OCI-LY1 (cell line): ENCODE measurements at regions not wholly inside any gene's neighbourhood (a gene's known extent, or its start where the extent isn't known, plus 50 kb on each side); places are given as distances from the start of the nearest gene placed in this dataset.

Experiments
- H2AFZ ChIP-seq: fragments of 200-600 bp; sonication (generic), shearing (Covaris generic); 2 replicates; pipeline ENCODE4 v1.6.0; 2014; ENCODE audit warnings: antibody characterized with exemption, mild to moderate bottlenecking, low read length
- H3F3A ChIP-seq: fragments of 200-600 bp; sonication (generic), shearing (Covaris generic); 2 replicates; pipeline ENCODE4 v1.6.0; 2014; ENCODE audit warnings: mild to moderate bottlenecking, antibody characterized with exemption, low read length, moderate library complexity; ENCODE audit not compliant: insufficient read depth
- H3K27ac ChIP-seq: fragments of 200-600 bp; sonication (generic); 2 replicates; pipeline ENCODE4 v1.5.1; 2014; ENCODE audit warnings: low read length, mixed run types, mild to moderate bottlenecking, low read depth; ENCODE audit not compliant: poor library complexity, severe bottlenecking
- H3K27me3 ChIP-seq: fragments of 200-600 bp; sonication (generic); 2 replicates; pipeline ENCODE4 v1.6.0; 2014; ENCODE audit warnings: antibody characterized with exemption, mild to moderate bottlenecking, low read length, moderate library complexity; ENCODE audit not compliant: insufficient read depth
- H3K36me3 ChIP-seq: fragments of 200-600 bp; sonication (generic); 2 replicates; pipeline ENCODE4 v1.6.1; 2014; ENCODE audit warnings: mild to moderate bottlenecking, antibody characterized with exemption, low read length, moderate library complexity, mixed read lengths; ENCODE audit not compliant: insufficient read depth
- H3K4me1 ChIP-seq: fragments of 200-600 bp; sonication (generic); 2 replicates; pipeline ENCODE4 v1.5.1; 2014; ENCODE audit warnings: mild to moderate bottlenecking, low read length, moderate library complexity; ENCODE audit not compliant: insufficient read depth, severe bottlenecking
- H3K4me2 ChIP-seq: fragments of 200-600 bp; sonication (generic), shearing (Covaris generic); 2 replicates; pipeline ENCODE4 v1.6.1; 2014; ENCODE audit warnings: low read length
- H3K4me3 ChIP-seq: fragments of 200-600 bp; sonication (generic); 2 replicates; pipeline ENCODE4 v1.5.1; 2014; ENCODE audit warnings: low read length, low read depth, mild to moderate bottlenecking, mixed read lengths; ENCODE audit not compliant: poor library complexity, severe bottlenecking
- H3K79me2 ChIP-seq: fragments of 200-600 bp; shearing (Covaris generic); 2 replicates; pipeline ENCODE4 v1.6.1; 2016; ENCODE audit warnings: mixed run types, low read length, mixed read lengths; ENCODE audit not compliant: insufficient read depth
- H3K9ac ChIP-seq: fragments of 200-600 bp; sonication (generic), shearing (Covaris generic); 2 replicates; pipeline ENCODE4 v1.6.1; 2014; ENCODE audit warnings: mild to moderate bottlenecking, low read length, mixed read lengths
- H3K9me2 ChIP-seq: fragments of 200-600 bp; sonication (generic), shearing (Covaris generic); 2 replicates; pipeline ENCODE4 v1.6.1; 2014; ENCODE audit warnings: low read depth, mild to moderate bottlenecking, low read length, mixed read lengths
- H3K9me3 ChIP-seq: fragments of 200-600 bp; shearing (Covaris generic); 2 replicates; pipeline ENCODE4 v1.6.1; 2014; ENCODE audit warnings: low read length, mixed read lengths
- H4K20me1 ChIP-seq: fragments of 200-600 bp; sonication (generic), shearing (Covaris generic); 2 replicates; pipeline ENCODE4 v1.6.0; 2016; ENCODE audit warnings: mild to moderate bottlenecking, low read length; ENCODE audit not compliant: insufficient read depth
- EZH2 ChIP-seq: fragments of 200-600 bp; sonication (generic), shearing (Covaris generic); IDR thresholded peaks from 2 replicates; pipeline ENCODE4 v1.8.0; 2017; ENCODE audit warnings: borderline replicate concordance, mixed run types, mild to moderate bottlenecking, antibody characterized with exemption, low read length, moderate library complexity, mixed read lengths
- TF ChIP-seq, protein P1 (sequence below): fragments of 200-600 bp; sonication (generic), shearing (Covaris generic); IDR thresholded peaks from 2 replicates; pipeline ENCODE4 v1.5.1; 2017; ENCODE audit warnings: mild to moderate bottlenecking, antibody characterized with exemption, low read length, moderate library complexity, mixed read lengths

DNA sequence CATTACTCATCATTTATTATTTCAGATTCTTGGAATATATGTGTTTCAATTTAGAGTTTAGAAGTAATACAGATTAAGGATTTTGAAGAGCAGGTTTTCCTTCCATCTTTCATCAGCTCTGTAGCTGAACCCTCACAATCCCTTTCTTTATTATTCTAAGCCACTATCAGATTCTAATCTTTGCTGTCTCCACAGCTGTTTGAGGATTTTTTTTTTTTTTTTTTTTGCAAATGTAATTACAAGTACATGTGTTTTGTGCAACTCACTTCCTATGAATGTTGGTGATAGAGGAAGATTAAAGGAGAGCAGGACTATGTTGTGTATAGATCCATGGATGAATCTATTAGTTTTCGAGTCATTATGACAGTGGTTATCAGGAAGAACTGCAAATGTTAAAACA, 87.4 kb upstream of the TENM3 start:
- no peak overlapping the region for H2AFZ ChIP-seq
- no peak for TF ChIP-seq EZH2
- TF ChIP-seq, protein P1, sequence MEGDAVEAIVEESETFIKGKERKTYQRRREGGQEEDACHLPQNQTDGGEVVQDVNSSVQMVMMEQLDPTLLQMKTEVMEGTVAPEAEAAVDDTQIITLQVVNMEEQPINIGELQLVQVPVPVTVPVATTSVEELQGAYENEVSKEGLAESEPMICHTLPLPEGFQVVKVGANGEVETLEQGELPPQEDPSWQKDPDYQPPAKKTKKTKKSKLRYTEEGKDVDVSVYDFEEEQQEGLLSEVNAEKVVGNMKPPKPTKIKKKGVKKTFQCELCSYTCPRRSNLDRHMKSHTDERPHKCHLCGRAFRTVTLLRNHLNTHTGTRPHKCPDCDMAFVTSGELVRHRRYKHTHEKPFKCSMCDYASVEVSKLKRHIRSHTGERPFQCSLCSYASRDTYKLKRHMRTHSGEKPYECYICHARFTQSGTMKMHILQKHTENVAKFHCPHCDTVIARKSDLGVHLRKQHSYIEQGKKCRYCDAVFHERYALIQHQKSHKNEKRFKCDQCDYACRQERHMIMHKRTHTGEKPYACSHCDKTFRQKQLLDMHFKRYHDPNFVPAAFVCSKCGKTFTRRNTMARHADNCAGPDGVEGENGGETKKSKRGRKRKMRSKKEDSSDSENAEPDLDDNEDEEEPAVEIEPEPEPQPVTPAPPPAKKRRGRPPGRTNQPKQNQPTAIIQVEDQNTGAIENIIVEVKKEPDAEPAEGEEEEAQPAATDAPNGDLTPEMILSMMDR: no peak
- H3K27me3 ChIP-seq: no peaks in the 10 kb centered on the region
- H3K79me2 ChIP-seq: no peaks in the 10 kb centered on the region
- H3K36me3 ChIP-seq: no peaks in the 10 kb centered on the region
- H3K4me3 ChIP-seq: no peak overlapping the region
- H3K9ac ChIP-seq: no peak overlapping the region
- H3K9me3 ChIP-seq: no peaks in the 10 kb centered on the region
- H3K4me2 ChIP-seq: no peak overlapping the region
- H3K27ac ChIP-seq: no peak overlapping the region
- no peaks in the 10 kb centered on the region for H4K20me1 ChIP-seq
- H3K9me2 ChIP-seq: no peaks in the 10 kb centered on the region
- H3F3A ChIP-seq: no peaks in the 10 kb centered on the region
- no peaks in the 10 kb centered on the region for H3K4me1 ChIP-seq

DNA sequence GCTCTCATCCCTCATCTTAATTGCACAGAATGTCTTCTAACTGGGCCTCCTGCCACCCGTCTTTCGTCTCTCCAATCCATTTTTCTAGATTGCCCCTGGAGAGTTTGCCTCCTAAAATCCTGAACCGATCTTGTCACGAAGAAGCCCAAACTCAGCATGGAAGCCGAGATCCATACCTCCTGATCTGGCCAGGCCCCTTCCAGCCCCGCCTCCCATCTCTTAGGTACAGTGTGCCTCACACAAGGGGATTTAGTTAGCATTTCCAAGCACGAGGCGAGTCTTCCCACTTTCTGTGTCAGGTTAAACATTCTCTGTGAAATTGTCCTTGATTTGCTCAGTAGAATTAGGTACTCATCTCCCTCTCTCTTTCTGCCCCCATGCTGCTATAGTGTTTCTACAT, 80.0 kb upstream of the TENM3 start:
- H3F3A ChIP-seq: no peaks in the 10 kb centered on the region
- H3K9ac ChIP-seq: no peak overlapping the region
- H3K4me3 ChIP-seq: no peak overlapping the region
- H3K36me3 ChIP-seq: no peaks in the 10 kb centered on the region
- TF ChIP-seq, protein P1: no peak
- no peak for TF ChIP-seq EZH2
- H3K27ac ChIP-seq: no peak overlapping the region
- no peaks in the 10 kb centered on the region for H3K27me3 ChIP-seq
- no peaks in the 10 kb centered on the region for H4K20me1 ChIP-seq
- no peaks in the 10 kb centered on the region for H3K79me2 ChIP-seq
- no peak overlapping the region for H2AFZ ChIP-seq
- H3K4me2 ChIP-seq: no peak overlapping the region
- no peaks in the 10 kb centered on the region for H3K9me2 ChIP-seq
- no peaks in the 10 kb centered on the region for H3K4me1 ChIP-seq
- H3K9me3 ChIP-seq: no peaks in the 10 kb centered on the region

DNA sequence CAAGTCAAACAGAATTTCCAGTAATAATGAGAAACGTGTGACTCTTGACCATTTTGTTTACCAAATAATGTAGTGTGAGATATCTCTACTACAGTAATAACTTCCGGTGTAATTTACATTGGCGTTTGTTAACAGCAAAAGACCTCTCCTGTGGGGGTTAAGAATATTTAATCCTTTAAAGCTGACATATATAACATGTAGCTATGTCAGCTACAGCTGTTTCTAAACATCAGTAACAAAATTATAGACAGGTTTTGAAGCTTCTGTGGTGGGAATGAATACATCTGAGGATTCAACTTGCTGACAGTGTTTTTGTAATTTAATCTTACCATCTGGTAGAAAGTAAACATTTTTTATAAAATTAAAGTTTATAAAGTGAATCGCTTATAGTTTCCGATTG, 73.6 kb upstream of the TENM3 start:
- Histone ChIP-seq H4K20me1 (no peaks in the 10 kb centered on the region), H3K4me1 (no peaks in the 10 kb centered on the region)

More for the DNA sequence above, 73.6 kb upstream of the TENM3 start:
- Histone ChIP-seq H3K27ac (no peak overlapping the region), H3K36me3 (no peaks in the 10 kb centered on the region), H3K27me3 (no peaks in the 10 kb centered on the region), H3F3A (no peaks in the 10 kb centered on the region), H3K4me3 (no peak overlapping the region), H3K9ac (no peak overlapping the region), H3K79me2 (no peaks in the 10 kb centered on the region), H3K9me3 (no peaks in the 10 kb centered on the region), H2AFZ (no peak overlapping the region), H3K9me2 (no peaks in the 10 kb centered on the region), H3K4me2 (no peak overlapping the region)
- TF ChIP-seq, protein P1: no peak
- TF ChIP-seq EZH2: no peak
